ENCODE measurements at regions not wholly inside any gene's neighbourhood (a gene's known extent, or its start where the extent isn't known, plus 50 kb on each side); places are given as distances from the start of the nearest gene placed in this dataset.

- WGBS, 2 donors = 83 to 84% methylated on average over 5 of the region's 6 CpGs
- no peaks in the 10 kb centered on the region for H3K9me3 ChIP-seq
- no peak overlapping the region for H3K4me3 ChIP-seq
- DNase-seq = no peak
- TF ChIP-seq CTCF (IDR thresholded peaks at IDR 0.05) (no peak), POLR2A (IDR thresholded peaks at IDR 0.05) (no peak)
- no peak overlapping the region for H3K27ac ChIP-seq
- no peaks in the 10 kb centered on the region for H3K36me3 ChIP-seq
- peaks cover 4 to 30% (median 10%) of the 10 kb centered on the region in 3 donors for H3K4me1 ChIP-seq
- intact Hi-C loops (cut with DNase I) = no loop called here
- no peaks in the 10 kb centered on the region for H3K27me3 ChIP-seq
Measured at GRCh38 chr1:43037466-43037865, 78.8 kb upstream of the SLC2A1 start.

GRCh38 chr1:43036932-43037331 is 78.3 kb upstream of the SLC2A1 start:
- Histone ChIP-seq H3K36me3 (no peaks in the 10 kb centered on the region), H3K4me1 (peaks cover 4 to 30% (median 10%) of the 10 kb centered on the region in 3 donors), H3K4me3 (no peak overlapping the region), H3K9me3 (no peaks in the 10 kb centered on the region), H3K27me3 (no peaks in the 10 kb centered on the region), H3K27ac (no peak overlapping the region)
- no peak for TF ChIP-seq CTCF (IDR thresholded peaks at IDR 0.05)
- TF ChIP-seq POLR2A (IDR thresholded peaks at IDR 0.05) = no peak
- 76 to 82% methylated on average over 7 of the region's 7 CpGs for WGBS, 2 donors
- intact Hi-C loops (cut with DNase I) = no loop called here
- DNase-seq = no peak

- TF ChIP-seq POLR2A (IDR thresholded peaks at IDR 0.05) = no peak
- TF ChIP-seq CTCF (IDR thresholded peaks at IDR 0.05) = no peak
- Histone ChIP-seq H3K36me3 (no peaks in the 10 kb centered on the region), H3K27ac (no peak overlapping the region), H3K9me3 (no peaks in the 10 kb centered on the region), H3K4me3 (no peak overlapping the region), H3K4me1 (peaks cover 4 to 30% (median 10%) of the 10 kb centered on the region in 3 donors), H3K27me3 (no peaks in the 10 kb centered on the region)
- WGBS, 2 donors = 78 to 83% methylated on average over 4 to 6 of the region's 24 CpGs
- DNase-seq = no peak
- intact Hi-C loops (cut with DNase I) = no loop called here
Measured at GRCh38 chr1:43035821-43036741, 77.4 kb upstream of the SLC2A1 start.

GRCh38 chr1:43034778-43035177 is 76.1 kb upstream of the SLC2A1 start:
- intact Hi-C loops (cut with DNase I) = no loop called here
- DNase-seq = no peak
- 58 to 64% methylated on average over 4 of the region's 4 CpGs for WGBS, 2 donors

More at GRCh38 chr1:43034778-43035177, 76.1 kb upstream of the SLC2A1 start:
- no peaks in the 10 kb centered on the region for H3K27me3 ChIP-seq
- TF ChIP-seq CTCF (IDR thresholded peaks at IDR 0.05) (no peak), POLR2A (IDR thresholded peaks at IDR 0.05) (no peak)
- H3K4me1 ChIP-seq = peaks cover 4 to 30% (median 10%) of the 10 kb centered on the region in 3 donors
- H3K4me3 ChIP-seq = no peak overlapping the region
- no peaks in the 10 kb centered on the region for H3K9me3 ChIP-seq
- H3K27ac ChIP-seq = peak overlapping the region in 3 of 4 donors; percentile 20 to 58 (median 43)
- no peaks in the 10 kb centered on the region for H3K36me3 ChIP-seq
